GM23338 (cell line): ENCODE measurements at regions not wholly inside any gene's neighbourhood (a gene's known extent, or its start where the extent isn't known, plus 50 kb on each side); places are given as distances from the start of the nearest gene placed in this dataset.

Experiments
- ATAC-seq: fragments of 200-7000 bp; cut with Tn5 transposase; 3 replicates; pipeline ENCODE4 v1.9.1; 2020
- DNase-seq: peaks from one replicate; pipeline ENCODE4 v3.0.0-alpha.2; 2015; ENCODE audit warnings: low spot score
- H2AFZ ChIP-seq: fragments of 200-600 bp; sonication (generic); 2 replicates; pipeline ENCODE4 v1.8.0; 2016; ENCODE audit warnings: antibody characterized with exemption, mild to moderate bottlenecking, moderate library complexity
- H3F3A ChIP-seq: fragments of 200-600 bp; sonication (generic); replicated peaks from 2 replicates; pipeline ENCODE4 v1.8.0; 2017; ENCODE audit warnings: antibody characterized with exemption, mixed run types, low read depth
- H3K27ac ChIP-seq: fragments of 200-600 bp; sonication (generic); 2 replicates; pipeline ENCODE4 v1.6.1; 2016; ENCODE audit warnings: low read depth
- H3K27me3 ChIP-seq: fragments of 200-600 bp; sonication (generic); 2 replicates; pipeline ENCODE4 v1.8.0; 2016; ENCODE audit warnings: mild to moderate bottlenecking, mixed run types, moderate library complexity; ENCODE audit not compliant: insufficient read depth
- H3K36me3 ChIP-seq: fragments of 200-600 bp; sonication (generic); 2 replicates; pipeline ENCODE4 v1.8.0; 2016; ENCODE audit warnings: mild to moderate bottlenecking; ENCODE audit not compliant: insufficient read depth
- H3K4me1 ChIP-seq: fragments of 200-600 bp; sonication (generic); 2 replicates; pipeline ENCODE4 v1.8.0; 2016; ENCODE audit warnings: mild to moderate bottlenecking, moderate library complexity; ENCODE audit not compliant: insufficient read depth
- H3K4me2 ChIP-seq: fragments of 200-600 bp; sonication (generic); 2 replicates; pipeline ENCODE4 v1.7.1; 2017; ENCODE audit warnings: mixed run types
- H3K4me3 ChIP-seq: fragments of 200-600 bp; sonication (generic); 2 replicates; pipeline ENCODE4 v1.6.1; 2016; ENCODE audit warnings: mixed run types
- H3K79me2 ChIP-seq: fragments of 200-600 bp; sonication (generic); replicated peaks from 2 replicates; pipeline ENCODE4 v1.8.0; 2017; ENCODE audit warnings: mild to moderate bottlenecking; ENCODE audit not compliant: insufficient read depth
- H3K9me2 ChIP-seq: fragments of 200-600 bp; sonication (generic); 2 replicates; pipeline ENCODE4 v1.8.0; 2017; ENCODE audit not compliant: insufficient read depth
- H4K20me1 ChIP-seq: fragments of 200-600 bp; sonication (generic); replicated peaks from 2 replicates; pipeline ENCODE4 v1.8.0; 2017; ENCODE audit warnings: mild to moderate bottlenecking; ENCODE audit not compliant: insufficient read depth
- H3K27ac Mint-ChIP-seq: 2 replicates; pipeline ENCODE4 v1.8.0; 2020; ENCODE audit warnings: inconsistent platforms, mild to moderate bottlenecking, moderate library complexity, mixed read lengths
- H3K27me3 Mint-ChIP-seq: 3 replicates; pipeline ENCODE4 v1.8.0; 2022; ENCODE audit warnings: low read depth, mild to moderate bottlenecking, moderate library complexity, mixed read lengths, inconsistent platforms; ENCODE audit not compliant: insufficient read depth, poor library complexity
- H3K36me3 Mint-ChIP-seq: 3 replicates; pipeline ENCODE4 v1.8.0; 2021; ENCODE audit warnings: low read depth, mild to moderate bottlenecking, inconsistent platforms, moderate library complexity, mixed read lengths
- H3K4me1 Mint-ChIP-seq: 3 replicates; pipeline ENCODE4 v1.8.0; 2020; ENCODE audit warnings: mild to moderate bottlenecking, inconsistent platforms, mixed read lengths
- H3K4me3 Mint-ChIP-seq: 3 replicates; pipeline ENCODE4 v1.8.0; 2021; ENCODE audit warnings: moderate library complexity, mild to moderate bottlenecking, inconsistent platforms, mixed read lengths
- H3K9me3 Mint-ChIP-seq: 3 replicates; pipeline ENCODE4 v1.8.0; 2020; ENCODE audit warnings: moderate library complexity, mild to moderate bottlenecking, inconsistent platforms, mixed read lengths
- CREB1 ChIP-seq: fragments of 250-450 bp; sonication (Bioruptor Pico); IDR thresholded peaks from 2 replicates; pipeline ENCODE4 v1.5.0; 2020; ENCODE audit warnings: low read depth, mild to moderate bottlenecking, moderate library complexity
- CTCF ChIP-seq, 2 experiments: fragments of 200-600 bp in 1 of 2; sonication (generic) in 1 of 2; conservative IDR thresholded peaks; 2 replicates each; pipeline versions ENCODE4 v1.5.1 to v1.6.1; 2016 to 2017; ENCODE audit warnings: antibody characterized with exemption in 2 of 2, low read depth in 2 of 2, mild to moderate bottlenecking in 2 of 2, moderate library complexity in 1 of 2
- EZH2phosphoT487 ChIP-seq: fragments of 200-600 bp; sonication (generic); IDR thresholded peaks from one replicate; pipeline ENCODE4 v1.8.1; 2018; ENCODE audit warnings: antibody characterized with exemption; ENCODE audit not compliant: unreplicated experiment
- JUNB ChIP-seq: IDR thresholded peaks from one replicate; pipeline ENCODE4 v1.6.1; 2016; ENCODE audit warnings: antibody characterized with exemption; ENCODE audit not compliant: unreplicated experiment
- POLR2AphosphoS5 ChIP-seq: IDR thresholded peaks from 2 replicates; pipeline ENCODE4 v1.6.1; 2016; ENCODE audit warnings: antibody characterized with exemption, low read depth
- STAT1 ChIP-seq: IDR thresholded peaks from one replicate; pipeline ENCODE4 v1.6.1; 2016; ENCODE audit warnings: antibody characterized with exemption; ENCODE audit not compliant: unreplicated experiment
- ZNF114 ChIP-seq: fragments of 250-450 bp; sonication (Bioruptor Pico); IDR thresholded peaks from 2 replicates; pipeline ENCODE4 v1.5.0; 2020; ENCODE audit warnings: mild to moderate bottlenecking, moderate library complexity
- ZNF331 ChIP-seq: fragments of 250-450 bp; sonication (Bioruptor Pico); IDR thresholded peaks from 2 replicates; pipeline ENCODE4 v1.5.0; 2020; ENCODE audit warnings: low read depth, mild to moderate bottlenecking, moderate library complexity
- TF ChIP-seq, protein P1 (sequence below): IDR thresholded peaks from 2 replicates; pipeline ENCODE4 v1.6.1; 2016; ENCODE audit warnings: antibody characterized with exemption
- TF ChIP-seq, protein P2 (sequence below): fragments of 250-450 bp; sonication (Bioruptor Pico); IDR thresholded peaks from 2 replicates; pipeline ENCODE4 v1.5.0; 2020; ENCODE audit warnings: mild to moderate bottlenecking, moderate library complexity

DNA sequence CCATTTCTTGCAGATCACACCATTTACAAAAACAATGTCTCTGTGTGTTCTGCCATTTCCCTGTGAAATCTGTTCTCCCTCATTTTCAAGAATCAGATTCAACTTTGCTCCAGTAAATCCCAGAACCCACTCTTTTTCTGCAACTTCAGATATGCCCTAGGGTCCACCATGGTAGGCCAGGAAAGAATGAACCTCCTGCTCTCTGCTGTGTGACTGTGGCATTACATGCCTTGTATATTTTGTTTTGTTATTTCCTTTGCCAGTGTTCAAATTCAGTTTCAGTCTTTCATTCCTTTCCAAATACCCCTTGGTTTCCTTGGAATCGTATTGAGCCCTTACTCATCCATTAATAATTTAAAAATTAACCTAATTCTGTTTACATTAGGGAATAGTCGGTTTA, 290.2 kb upstream of the VCX start (continued):
- TF ChIP-seq, protein P1, sequence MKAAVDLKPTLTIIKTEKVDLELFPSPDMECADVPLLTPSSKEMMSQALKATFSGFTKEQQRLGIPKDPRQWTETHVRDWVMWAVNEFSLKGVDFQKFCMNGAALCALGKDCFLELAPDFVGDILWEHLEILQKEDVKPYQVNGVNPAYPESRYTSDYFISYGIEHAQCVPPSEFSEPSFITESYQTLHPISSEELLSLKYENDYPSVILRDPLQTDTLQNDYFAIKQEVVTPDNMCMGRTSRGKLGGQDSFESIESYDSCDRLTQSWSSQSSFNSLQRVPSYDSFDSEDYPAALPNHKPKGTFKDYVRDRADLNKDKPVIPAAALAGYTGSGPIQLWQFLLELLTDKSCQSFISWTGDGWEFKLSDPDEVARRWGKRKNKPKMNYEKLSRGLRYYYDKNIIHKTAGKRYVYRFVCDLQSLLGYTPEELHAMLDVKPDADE: no peak
- TF ChIP-seq, protein P2, sequence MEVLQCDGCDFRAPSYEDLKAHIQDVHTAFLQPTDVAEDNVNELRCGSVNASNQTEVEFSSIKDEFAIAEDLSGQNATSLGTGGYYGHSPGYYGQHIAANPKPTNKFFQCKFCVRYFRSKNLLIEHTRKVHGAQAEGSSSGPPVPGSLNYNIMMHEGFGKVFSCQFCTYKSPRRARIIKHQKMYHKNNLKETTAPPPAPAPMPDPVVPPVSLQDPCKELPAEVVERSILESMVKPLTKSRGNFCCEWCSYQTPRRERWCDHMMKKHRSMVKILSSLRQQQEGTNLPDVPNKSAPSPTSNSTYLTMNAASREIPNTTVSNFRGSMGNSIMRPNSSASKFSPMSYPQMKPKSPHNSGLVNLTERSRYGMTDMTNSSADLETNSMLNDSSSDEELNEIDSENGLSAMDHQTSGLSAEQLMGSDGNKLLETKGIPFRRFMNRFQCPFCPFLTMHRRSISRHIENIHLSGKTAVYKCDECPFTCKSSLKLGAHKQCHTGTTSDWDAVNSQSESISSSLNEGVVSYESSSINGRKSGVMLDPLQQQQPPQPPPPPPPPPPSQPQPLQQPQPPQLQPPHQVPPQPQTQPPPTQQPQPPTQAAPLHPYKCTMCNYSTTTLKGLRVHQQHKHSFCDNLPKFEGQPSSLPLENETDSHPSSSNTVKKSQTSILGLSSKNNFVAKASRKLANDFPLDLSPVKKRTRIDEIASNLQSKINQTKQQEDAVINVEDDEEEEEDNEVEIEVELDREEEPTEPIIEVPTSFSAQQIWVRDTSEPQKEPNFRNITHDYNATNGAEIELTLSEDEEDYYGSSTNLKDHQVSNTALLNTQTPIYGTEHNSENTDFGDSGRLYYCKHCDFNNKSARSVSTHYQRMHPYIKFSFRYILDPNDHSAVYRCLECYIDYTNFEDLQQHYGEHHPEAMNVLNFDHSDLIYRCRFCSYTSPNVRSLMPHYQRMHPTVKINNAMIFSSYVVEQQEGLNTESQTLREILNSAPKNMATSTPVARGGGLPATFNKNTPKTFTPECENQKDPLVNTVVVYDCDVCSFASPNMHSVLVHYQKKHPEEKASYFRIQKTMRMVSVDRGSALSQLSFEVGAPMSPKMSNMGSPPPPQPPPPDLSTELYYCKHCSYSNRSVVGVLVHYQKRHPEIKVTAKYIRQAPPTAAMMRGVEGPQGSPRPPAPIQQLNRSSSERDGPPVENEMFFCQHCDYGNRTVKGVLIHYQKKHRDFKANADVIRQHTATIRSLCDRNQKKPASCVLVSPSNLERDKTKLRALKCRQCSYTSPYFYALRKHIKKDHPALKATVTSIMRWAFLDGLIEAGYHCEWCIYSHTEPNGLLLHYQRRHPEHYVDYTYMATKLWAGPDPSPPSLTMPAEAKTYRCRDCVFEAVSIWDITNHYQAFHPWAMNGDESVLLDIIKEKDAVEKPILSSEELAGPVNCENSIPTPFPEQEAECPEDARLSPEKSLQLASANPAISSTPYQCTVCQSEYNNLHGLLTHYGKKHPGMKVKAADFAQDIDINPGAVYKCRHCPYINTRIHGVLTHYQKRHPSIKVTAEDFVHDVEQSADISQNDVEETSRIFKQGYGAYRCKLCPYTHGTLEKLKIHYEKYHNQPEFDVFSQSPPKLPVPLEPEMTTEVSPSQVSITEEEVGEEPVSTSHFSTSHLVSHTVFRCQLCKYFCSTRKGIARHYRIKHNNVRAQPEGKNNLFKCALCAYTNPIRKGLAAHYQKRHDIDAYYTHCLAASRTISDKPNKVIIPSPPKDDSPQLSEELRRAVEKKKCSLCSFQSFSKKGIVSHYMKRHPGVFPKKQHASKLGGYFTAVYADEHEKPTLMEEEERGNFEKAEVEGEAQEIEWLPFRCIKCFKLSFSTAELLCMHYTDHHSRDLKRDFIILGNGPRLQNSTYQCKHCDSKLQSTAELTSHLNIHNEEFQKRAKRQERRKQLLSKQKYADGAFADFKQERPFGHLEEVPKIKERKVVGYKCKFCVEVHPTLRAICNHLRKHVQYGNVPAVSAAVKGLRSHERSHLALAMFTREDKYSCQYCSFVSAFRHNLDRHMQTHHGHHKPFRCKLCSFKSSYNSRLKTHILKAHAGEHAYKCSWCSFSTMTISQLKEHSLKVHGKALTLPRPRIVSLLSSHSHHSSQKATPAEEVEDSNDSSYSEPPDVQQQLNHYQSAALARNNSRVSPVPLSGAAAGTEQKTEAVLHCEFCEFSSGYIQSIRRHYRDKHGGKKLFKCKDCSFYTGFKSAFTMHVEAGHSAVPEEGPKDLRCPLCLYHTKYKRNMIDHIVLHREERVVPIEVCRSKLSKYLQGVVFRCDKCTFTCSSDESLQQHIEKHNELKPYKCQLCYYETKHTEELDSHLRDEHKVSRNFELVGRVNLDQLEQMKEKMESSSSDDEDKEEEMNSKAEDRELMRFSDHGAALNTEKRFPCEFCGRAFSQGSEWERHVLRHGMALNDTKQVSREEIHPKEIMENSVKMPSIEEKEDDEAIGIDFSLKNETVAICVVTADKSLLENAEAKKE: no peak

- Histone ChIP-seq H2AFZ (no peak overlapping the region), H3F3A (no peaks in the 10 kb centered on the region), H3K27me3 (no peaks in the 10 kb centered on the region), H3K9me2 (no peaks in the 10 kb centered on the region), H3K4me3 (no peak overlapping the region), H3K4me1 (no peaks in the 10 kb centered on the region), H3K36me3 (no peaks in the 10 kb centered on the region), H4K20me1 (no peaks in the 10 kb centered on the region), H3K79me2 (no peaks in the 10 kb centered on the region), H3K4me2 (no peak overlapping the region), H3K27ac (no peak overlapping the region)
- Mint-ChIP-seq H3K36me3 (no peaks in the 10 kb centered on the region), H3K4me3 (no peak overlapping the region), H3K4me1 (no peaks in the 10 kb centered on the region), H3K27me3 (no peaks in the 10 kb centered on the region), H3K27ac (no peak overlapping the region), H3K9me3 (no peaks in the 10 kb centered on the region)
- DNase-seq (no peak), ATAC-seq (no peak)
- no peak for TF ChIP-seq ZNF114 (CRISPR knock-in tag)
- no peak for TF ChIP-seq EZH2phosphoT487
- no peak for TF ChIP-seq JUNB
- TF ChIP-seq POLR2AphosphoS5: no peak
- TF ChIP-seq ZNF331 (CRISPR knock-in tag): no peak
- no peak for TF ChIP-seq CTCF (conservative IDR thresholded peaks at IDR 0.05; ENCODE audit: low read depth in 2 of 2)
- TF ChIP-seq STAT1: no peak
- TF ChIP-seq CREB1 (CRISPR knock-in tag): no peak
Observed at GRCh38 chrX:7546551-7547080, 296.4 kb upstream of the VCX start.
